SK-N-SH treated with all-trans-retinoic acid at 6 μM for 48 hours (cell line): ENCODE measurements at regions not wholly inside any gene's neighbourhood (a gene's known extent, or its start where the extent isn't known, plus 50 kb on each side); places are given as distances from the start of the nearest gene placed in this dataset.

Experiments used
- ARNTL ChIP-seq: fragments of 450-650 bp; formaldehyde crosslinking; IDR thresholded peaks from 2 replicates; pipeline ENCODE4 v1.5.0; 2020; ENCODE audit warnings: low read depth, mild to moderate bottlenecking, moderate library complexity, borderline replicate concordance
- ESRRG ChIP-seq: fragments of 250-450 bp; sonication (Bioruptor Pico); IDR thresholded peaks from 2 replicates; pipeline ENCODE4 v1.6.1; 2021; ENCODE audit warnings: mild to moderate bottlenecking
- GLIS3 ChIP-seq: fragments of 250-450 bp; sonication (Bioruptor Pico); IDR thresholded peaks from 2 replicates; pipeline ENCODE4 v1.5.0; 2020; ENCODE audit warnings: mild to moderate bottlenecking, moderate library complexity
- ISL1 ChIP-seq: fragments of 250-450 bp; sonication (Bioruptor Pico); IDR thresholded peaks from 2 replicates; pipeline ENCODE4 v2.1.2; 2022; ENCODE audit warnings: mild to moderate bottlenecking, moderate library complexity
- PATZ1 ChIP-seq: fragments of 250-450 bp; sonication (Bioruptor Pico); IDR thresholded peaks from 2 replicates; pipeline ENCODE4 v1.8.0; 2020; ENCODE audit warnings: mild to moderate bottlenecking, moderate library complexity, borderline replicate concordance
- PPARA ChIP-seq: fragments of 250-450 bp; sonication (Bioruptor Pico); IDR thresholded peaks from 2 replicates; pipeline ENCODE4 v1.5.0; 2020; ENCODE audit warnings: mild to moderate bottlenecking, borderline replicate concordance
- ZC3H10 ChIP-seq: fragments of 250-450 bp; sonication (Bioruptor Pico); IDR thresholded peaks from 2 replicates; pipeline ENCODE4 v1.5.1; 2021; ENCODE audit warnings: mild to moderate bottlenecking, moderate library complexity
- TF ChIP-seq, protein P1 (sequence below): fragments of 250-450 bp; sonication (Bioruptor Pico); IDR thresholded peaks from 2 replicates; pipeline ENCODE4 v1.5.1; 2020; ENCODE audit warnings: low read depth, mild to moderate bottlenecking, moderate library complexity

- TF ChIP-seq ISL1 (no peak), PATZ1 (CRISPR knock-in tag) (no peak), GLIS3 (no peak), ARNTL (CRISPR knock-in tag) (no peak), ZC3H10 (CRISPR knock-in tag) (no peak), ESRRG (CRISPR knock-in tag) (no peak), PPARA (no peak)
- TF ChIP-seq, protein P1, sequence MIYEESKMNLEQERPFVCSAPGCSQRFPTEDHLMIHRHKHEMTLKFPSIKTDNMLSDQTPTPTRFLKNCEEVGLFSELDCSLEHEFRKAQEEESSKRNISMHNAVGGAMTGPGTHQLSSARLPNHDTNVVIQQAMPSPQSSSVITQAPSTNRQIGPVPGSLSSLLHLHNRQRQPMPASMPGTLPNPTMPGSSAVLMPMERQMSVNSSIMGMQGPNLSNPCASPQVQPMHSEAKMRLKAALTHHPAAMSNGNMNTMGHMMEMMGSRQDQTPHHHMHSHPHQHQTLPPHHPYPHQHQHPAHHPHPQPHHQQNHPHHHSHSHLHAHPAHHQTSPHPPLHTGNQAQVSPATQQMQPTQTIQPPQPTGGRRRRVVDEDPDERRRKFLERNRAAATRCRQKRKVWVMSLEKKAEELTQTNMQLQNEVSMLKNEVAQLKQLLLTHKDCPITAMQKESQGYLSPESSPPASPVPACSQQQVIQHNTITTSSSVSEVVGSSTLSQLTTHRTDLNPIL (CRISPR knock-in tag), result no peak
Observed at GRCh38 chr2:219698748-219699439, 71.5 kb downstream of the SLC4A3 start.
